PC-3 (cell line): ENCODE measurements at regions not wholly inside any gene's neighbourhood (a gene's known extent, or its start where the extent isn't known, plus 50 kb on each side); places are given as distances from the start of the nearest gene placed in this dataset.

Experiments used
- ATAC-seq: fragments of 200-7000 bp; cut with Tn5 transposase; 2 replicates; pipeline ENCODE4 v1.9.1; 2020; ENCODE audit warnings: mild to moderate bottlenecking, moderate library complexity
- BruUV-seq: library from RNA; stranded (reverse); fragments of 400-500 nt; replicated peaks from 2 replicates; lab custom pipeline; 2021; lab: Mats Ljungman, UMichigan
- CTCF ChIA-PET: fragments of 300-600 bp; sonication (Branson Sonifier 250); formaldehyde crosslinking; loops from one replicate; lab custom pipeline; 2022; ENCODE audit warnings: antibody characterized with exemption; lab: Charles Lee
- POLR2A ChIA-PET: fragments of 300-600 bp; sonication (Branson Sonifier 250); formaldehyde crosslinking; loops from one replicate; lab custom pipeline; 2022; ENCODE audit warnings: antibody characterized with exemption; ENCODE audit not compliant: unreplicated experiment; lab: Charles Lee
- DNase-seq: peaks from one replicate; pipeline ENCODE4 v3.0.0-alpha.2; 2015
- H2AFZ ChIP-seq: fragments of 300-600 bp; sonication (generic); 2 replicates; pipeline ENCODE4 v1.6.0; 2016; ENCODE audit warnings: antibody characterized with exemption, low read length
- H3F3A ChIP-seq: fragments of 300-600 bp; sonication (generic); one replicate; pipeline ENCODE4 v1.6.0; 2017; ENCODE audit warnings: antibody characterized with exemption, low read length, control low read depth, mild to moderate bottlenecking; ENCODE audit not compliant: unreplicated experiment
- H3K27ac ChIP-seq: fragments of 300-600 bp; sonication (generic); 2 replicates; pipeline ENCODE4 v1.5.1; 2016; ENCODE audit warnings: mild to moderate bottlenecking, low read length
- H3K27me3 ChIP-seq: fragments of 300-600 bp; sonication (generic); 2 replicates; pipeline ENCODE4 v1.6.1; 2016; ENCODE audit warnings: low read length, mixed read lengths
- H3K36me3 ChIP-seq: fragments of 300-600 bp; sonication (generic); 2 replicates; pipeline ENCODE4 v1.6.1; 2016; ENCODE audit warnings: low read depth, mixed run types, low read length, mixed read lengths
- H3K4me1 ChIP-seq: fragments of 300-600 bp; sonication (generic); 2 replicates; pipeline ENCODE4 v1.5.1; 2016; ENCODE audit warnings: low read length; ENCODE audit not compliant: insufficient read depth
- H3K4me2 ChIP-seq: fragments of 300-600 bp; sonication (generic); 2 replicates; pipeline ENCODE4 v1.6.0; 2016; ENCODE audit warnings: low read length
- H3K4me3 ChIP-seq: fragments of 300-600 bp; sonication (generic); 2 replicates; pipeline ENCODE4 v1.5.1; 2016; ENCODE audit warnings: mild to moderate bottlenecking, low read length, mixed read lengths
- H3K79me2 ChIP-seq: fragments of 300-600 bp; sonication (generic); 2 replicates; pipeline ENCODE4 v1.6.1; 2017; ENCODE audit warnings: low read length, mixed read lengths
- H3K9ac ChIP-seq: fragments of 300-600 bp; sonication (generic); 2 replicates; pipeline ENCODE4 v1.6.0; 2016; ENCODE audit warnings: mild to moderate bottlenecking, low read length
- H3K9me2 ChIP-seq: fragments of 300-600 bp; sonication (generic); replicated peaks from 2 replicates; pipeline ENCODE4 v1.6.1; 2016; ENCODE audit warnings: mixed run types, low read length, mixed read lengths
- H3K9me3 ChIP-seq: fragments of 300-600 bp; sonication (generic); 2 replicates; pipeline ENCODE4 v1.6.1; 2016; ENCODE audit warnings: low read length, mixed read lengths
- H4K20me1 ChIP-seq: fragments of 300-600 bp; sonication (generic); 2 replicates; pipeline ENCODE4 v1.6.1; 2016; ENCODE audit warnings: low read length, mixed read lengths
- CTCF ChIP-seq: fragments of 300-600 bp; sonication (generic); conservative IDR thresholded peaks from 2 replicates; pipeline ENCODE4 v1.5.1; 2017; ENCODE audit warnings: antibody characterized with exemption, low read depth, mild to moderate bottlenecking, low read length
- EZH2 ChIP-seq: fragments of 300-600 bp; sonication (generic); IDR thresholded peaks from one replicate; pipeline ENCODE4 v1.6.1; 2017; ENCODE audit warnings: antibody characterized with exemption, mild to moderate bottlenecking, low read length; ENCODE audit not compliant: unreplicated experiment
- EZH2phosphoT487 ChIP-seq: fragments of 300-600 bp; sonication (generic); IDR thresholded peaks from 2 replicates; pipeline ENCODE4 v1.6.1; 2018; ENCODE audit warnings: mild to moderate bottlenecking, antibody characterized with exemption, low read length, borderline replicate concordance
- intact Hi-C: fragments of 100-400 bp; cut with micrococcal nuclease; formaldehyde crosslinking; loops from 2 replicates; pipeline ENCODE4 v1.9.0; 2023

- Histone ChIP-seq H3K79me2 (no peaks in the 10 kb centered on the region), H3F3A (no peaks in the 10 kb centered on the region), H2AFZ (no peak overlapping the region), H3K4me3 (no peak overlapping the region), H3K9ac (no peak overlapping the region), H3K27ac (no peak overlapping the region), H4K20me1 (no peaks in the 10 kb centered on the region), H3K27me3 (no peaks in the 10 kb centered on the region), H3K36me3 (no peaks in the 10 kb centered on the region), H3K9me2 (no peaks in the 10 kb centered on the region), H3K4me2 (no peak overlapping the region), H3K9me3 (no peaks in the 10 kb centered on the region), H3K4me1 (no peaks in the 10 kb centered on the region)
- ATAC-seq (no peak), DNase-seq (no peak)
- POLR2A ChIA-PET, result no interaction called here
- intact Hi-C loops, result no loop called here
- no peak for TF ChIP-seq EZH2
- TF ChIP-seq EZH2phosphoT487, result no peak
- TF ChIP-seq CTCF, result no peak
- CTCF ChIA-PET, result no interaction called here
- BruUV-seq, result no TSS peak
These were observed 758.0 kb downstream of the FRK start for GRCh38 chr6:115302731-115303130.

- no peaks in the 10 kb centered on the region for H3F3A ChIP-seq
- no peak overlapping the region for H3K4me2 ChIP-seq
- H3K4me1 ChIP-seq, result no peaks in the 10 kb centered on the region
- no peak overlapping the region for H2AFZ ChIP-seq
- H3K27ac ChIP-seq, result no peak overlapping the region
- no peaks in the 10 kb centered on the region for H4K20me1 ChIP-seq
- no peaks in the 10 kb centered on the region for H3K9me2 ChIP-seq
- H3K79me2 ChIP-seq, result no peaks in the 10 kb centered on the region
- intact Hi-C loops, result no loop called here
- H3K4me3 ChIP-seq, result no peak overlapping the region
- no peaks in the 10 kb centered on the region for H3K9me3 ChIP-seq
- no peak overlapping the region for H3K9ac ChIP-seq
- BruUV-seq, result no TSS peak
- H3K27me3 ChIP-seq, result 0 out of 2 replicates have a peak, but pooled peaks cover 7% of the 10 kb centered on the region
- H3K36me3 ChIP-seq, result no peaks in the 10 kb centered on the region
- DNase-seq, result no peak
- ChIA-PET CTCF (no interaction called here), POLR2A (no interaction called here)
- ATAC-seq, result no peak
- no peak for TF ChIP-seq CTCF
- TF ChIP-seq EZH2phosphoT487, result no peak
- TF ChIP-seq EZH2, result no peak
These were observed 773.2 kb downstream of the FRK start for GRCh38 chr6:115287467-115287866.

GRCh38 chr6:115276881-115277565, 783.7 kb downstream of the FRK start:
- Histone ChIP-seq H3K4me3 (no peak overlapping the region), H3K4me2 (no peak overlapping the region), H2AFZ (no peak overlapping the region), H3K4me1 (no peaks in the 10 kb centered on the region), H3K9me2 (no peaks in the 10 kb centered on the region), H3F3A (no peaks in the 10 kb centered on the region), H3K27me3 (no peaks in the 10 kb centered on the region), H3K9ac (no peak overlapping the region), H3K79me2 (no peaks in the 10 kb centered on the region), H3K27ac (no peak overlapping the region), H3K36me3 (no peaks in the 10 kb centered on the region), H4K20me1 (no peaks in the 10 kb centered on the region), H3K9me3 (no peaks in the 10 kb centered on the region)
- ChIA-PET POLR2A (no interaction called here), CTCF (no interaction called here)
- ATAC-seq (no peak), DNase-seq (no peak)
- intact Hi-C loops, result no loop called here
- TF ChIP-seq EZH2phosphoT487, result no peak
- TF ChIP-seq CTCF, result no peak
- TF ChIP-seq EZH2, result no peak
- BruUV-seq, result no TSS peak
